ENCODE measurements at regions not wholly inside any gene's neighbourhood (a gene's known extent, or its start where the extent isn't known, plus 50 kb on each side); places are given as distances from the start of the nearest gene placed in this dataset.

GRCh38 chr2:2825516-2826208, 494.6 kb upstream of the MYT1L start:
- no peak overlapping the region for H3K4me3 ChIP-seq
- H3K27ac ChIP-seq = no peak overlapping the region
- no peaks in the 10 kb centered on the region for H3K36me3 ChIP-seq
- no peaks in the 10 kb centered on the region for H3K27me3 ChIP-seq
- H3K9me3 ChIP-seq = peaks cover 0 to 5% (median 2%) of the 10 kb centered on the region in 4 donors
- DNase-seq (no peak), ATAC-seq (ENCODE audit: low FRiP score in 2 of 2) (no peak)
- 91 to 93% methylated on average over 19 to 21 of the region's 21 CpGs for whole genome bisulfite sequencing, 2 donors
- no peaks in the 10 kb centered on the region for H3K4me1 ChIP-seq
- no peak for TF ChIP-seq EP300 (IDR thresholded peaks at IDR 0.05)
- TF ChIP-seq POLR2A (IDR thresholded peaks at IDR 0.05) = no peak
- no peak for TF ChIP-seq POLR2AphosphoS5 (IDR thresholded peaks at IDR 0.05)
- no peak for TF ChIP-seq CTCF (IDR thresholded peaks at IDR 0.05)

GRCh38 chr2:2825062-2825461, 494.0 kb upstream of the MYT1L start:
- DNase-seq = no peak

GRCh38 chr2:2824588-2824987, 493.5 kb upstream of the MYT1L start:
- whole genome bisulfite sequencing, 2 donors = 81 to 88% methylated on average over 5 of the region's 5 CpGs
- Histone ChIP-seq H3K36me3 (no peaks in the 10 kb centered on the region), H3K9me3 (peaks cover 0 to 5% (median 0%) of the 10 kb centered on the region in 4 donors), H3K27ac (no peak overlapping the region), H3K27me3 (no peaks in the 10 kb centered on the region), H3K4me3 (no peak overlapping the region), H3K4me1 (no peaks in the 10 kb centered on the region)
- TF ChIP-seq CTCF (IDR thresholded peaks at IDR 0.05) = no peak
- TF ChIP-seq EP300 (IDR thresholded peaks at IDR 0.05) = no peak
- TF ChIP-seq POLR2AphosphoS5 (IDR thresholded peaks at IDR 0.05) = no peak
- DNase-seq (no peak), ATAC-seq (ENCODE audit: low FRiP score in 2 of 2) (no peak)

More at GRCh38 chr2:2825062-2825461, 494.0 kb upstream of the MYT1L start:
- 96 to 98% methylated on average over 9 of the region's 9 CpGs for WGBS, 2 donors
- no peak for ATAC-seq (ENCODE audit: low FRiP score in 2 of 2)
- no peaks in the 10 kb centered on the region for H3K27me3 ChIP-seq
- no peaks in the 10 kb centered on the region for H3K36me3 ChIP-seq
- no peak overlapping the region for H3K4me3 ChIP-seq
- TF ChIP-seq CTCF (IDR thresholded peaks at IDR 0.05) (no peak), POLR2A (IDR thresholded peaks at IDR 0.05) (no peak), POLR2AphosphoS5 (IDR thresholded peaks at IDR 0.05) (no peak), EP300 (IDR thresholded peaks at IDR 0.05) (no peak)
- peaks cover 0 to 5% (median 0%) of the 10 kb centered on the region in 4 donors for H3K9me3 ChIP-seq
- no peak overlapping the region for H3K27ac ChIP-seq
- H3K4me1 ChIP-seq = no peaks in the 10 kb centered on the region

GRCh38 chr2:2823061-2823753, 492.1 kb upstream of the MYT1L start:
- Histone ChIP-seq H3K27me3 (no peaks in the 10 kb centered on the region), H3K4me1 (no peaks in the 10 kb centered on the region), H3K36me3 (no peaks in the 10 kb centered on the region), H3K9me3 (peaks cover 0 to 5% (median 0%) of the 10 kb centered on the region in 4 donors), H3K4me3 (no peak overlapping the region), H3K27ac (no peak overlapping the region)
- DNase-seq (no peak), ATAC-seq (ENCODE audit: low FRiP score in 2 of 2) (no peak)
- 57 to 60% methylated on average over 3 of the region's 3 CpGs for WGBS, 2 donors
- TF ChIP-seq CTCF (IDR thresholded peaks at IDR 0.05) (no peak), POLR2A (IDR thresholded peaks at IDR 0.05) (no peak), EP300 (IDR thresholded peaks at IDR 0.05) (no peak), POLR2AphosphoS5 (IDR thresholded peaks at IDR 0.05) (no peak)
